MM.1S (cell line): ENCODE measurements at regions not wholly inside any gene's neighbourhood (a gene's known extent, or its start where the extent isn't known, plus 50 kb on each side); places are given as distances from the start of the nearest gene placed in this dataset.

Source experiments
- CTCF ChIP-seq: fragments of 300-600 bp; sonication (generic); IDR thresholded peaks from 2 replicates; pipeline ENCODE4 v1.5.1; 2016; ENCODE audit warnings: antibody characterized with exemption, low read length, mixed read lengths
- EZH2 ChIP-seq: fragments of 300-600 bp; sonication (generic); optimal IDR thresholded peaks from 2 replicates; pipeline ENCODE3; 2017; ENCODE audit warnings: low read depth, mild to moderate bottlenecking, antibody characterized with exemption, low read length, mixed read lengths

GRCh38 chr21:26698416-26698815, 125.3 kb upstream of the CYYR1 start:
- TF ChIP-seq EZH2 (no peak), CTCF (no peak)
